Heart right ventricle (tissue), 16 donors: ENCODE measurements at regions not wholly inside any gene's neighbourhood (a gene's known extent, or its start where the extent isn't known, plus 50 kb on each side); places are given as distances from the start of the nearest gene placed in this dataset.

Experiments used
- ATAC-seq, 8 donors: fragments of 200-7000 bp; cut with Tn5 transposase; one replicate each; pipeline ENCODE4 v1.9.1; 2020; ENCODE audit warnings: mild to moderate bottlenecking in 8 of 8, moderate library complexity in 8 of 8, moderate number of reproducible peaks in 1 of 8
- DNase-seq, 2 donors: peaks; one replicate each; pipeline ENCODE4 v3.0.0-alpha.2; 2020
- H3K27ac ChIP-seq, 10 donors: fragments of 200-600 bp; sonication (generic) in 2 of 10; one replicate each; pipeline versions ENCODE4 v1.5.0 to v1.8.0; 2020 to 2022; ENCODE audit warnings: mild to moderate bottlenecking in 3 of 10
- H3K27me3 ChIP-seq, 7 donors: fragments of 200-600 bp; one replicate each; pipeline ENCODE4 v1.8.0; 2021 to 2022; ENCODE audit warnings: mild to moderate bottlenecking in 2 of 7
- H3K36me3 ChIP-seq, 9 donors: fragments of 200-600 bp; sonication (generic) in 1 of 9; one replicate each; pipeline versions ENCODE4 v1.5.0 to v1.8.0; 2020 to 2022; ENCODE audit warnings: mild to moderate bottlenecking in 2 of 9
- H3K4me1 ChIP-seq, 9 donors: fragments of 200-600 bp; sonication (generic) in 1 of 9; one replicate each; pipeline versions ENCODE4 v1.5.0 to v1.8.0; 2020 to 2022; ENCODE audit warnings: mild to moderate bottlenecking in 4 of 9
- H3K4me3 ChIP-seq, 10 donors: fragments of 200-600 bp; sonication (generic) in 2 of 10; one replicate each; pipeline versions ENCODE4 v1.5.0 to v1.8.0; 2020 to 2022; ENCODE audit warnings: mild to moderate bottlenecking in 7 of 10, moderate library complexity in 2 of 10
- H3K9me3 ChIP-seq, 11 donors: fragments of 200-600 bp in 10 of 11; sonication (generic) in 2 of 11; one replicate each; pipeline versions ENCODE4 v1.5.0 to v1.8.0; 2013 to 2022; ENCODE audit warnings: mild to moderate bottlenecking in 2 of 11, control low read depth in 1 of 11, moderate library complexity in 1 of 11
- CTCF ChIP-seq, 9 donors: fragments of 200-600 bp; sonication (generic) in 2 of 9; IDR thresholded peaks; one replicate each; pipeline versions ENCODE4 v1.5.0 to v1.8.0; 2021 to 2022; ENCODE audit warnings: antibody characterized with exemption in 9 of 9, mild to moderate bottlenecking in 5 of 9, moderate library complexity in 1 of 9
- WGBS, 2 donors: extraction: QIAGEN DNeasy Blood & Tissue Kit; methylation state at CpG; one replicate each; pipeline ENCODE4 v1.1.7; 2013; ENCODE audit warnings: inconsistent platforms in 1 of 2; 5-methylcytosine and 5-hydroxymethylcytosine counted together
- intact Hi-C, 10 donors: fragments of 100-400 bp; cut with DNase I; formaldehyde crosslinking; loops; one replicate each; pipeline versions ENCODE4 v1.11.1 to v1.14.2; 2022
- donor health status: Arrhythmogenic right ventricular cardiomyopathy.
- donor health status: ischemic (EF 13 %, LVEDD 7.1; RV severe dilation, severe dysfunction).
- donor health status: healthy with polysubstance abuse.
- donor health status: DM: no; HTN: yes; CAD: no.
- donor health status: DM: no; HTN: no; CAD: no.
- donor health status: ischemic (EF 25% LVEDD 6.9; RV normal size, moderate dysfunction).
- donor health status: ischemic (EF 25% LVEDD 5.7; RV mildly dilated, moderate dysfunction).
- donor health status: healthy.
- donor health status: DM: yes; HTN: yes; CAD: no.
- donor health status: Ischemic cardiomyopathy.
- donor health status: ischemic (EF 35%, LVEDD 5.7; RV mildly dilated, moderate dysfunction).
- donor health status: nonischemic (EF 11% LVEDD 7.7; RV severe dilation, severe dysfunction).
- donor health status: DM: yes; HTN: yes; CAD: no.
- donor health status: PGD.
- donor health status: ischemic (EF 29% LVEDD 5.4; RV normal size, mild dysfunction).
- donor health status: nonischemic (EF 23%, LVEDD 6.1; RV moderate dilation, normal function).

- 84 to 93% methylated on average over 4 of the region's 4 CpGs for WGBS, 2 donors
- Histone ChIP-seq H3K4me3 (no peak overlapping the region), H3K4me1 (peaks cover 0 to 31% (median 11%) of the 10 kb centered on the region in 9 donors), H3K27me3 (peaks cover 0 to 3% (median 0%) of the 10 kb centered on the region in 7 donors), H3K27ac (no peak overlapping the region), H3K9me3 (no peaks in the 10 kb centered on the region), H3K36me3 (peaks cover 0 to 2% (median 0%) of the 10 kb centered on the region in 9 donors)
- TF ChIP-seq CTCF (IDR thresholded peaks at IDR 0.05) = no peak
- ATAC-seq = no peak
- no peak for DNase-seq
- intact Hi-C loops = no loop called here
These were observed 286.0 kb upstream of the DMRT1 start for GRCh38 chr9:555493-555892.

- Histone ChIP-seq H3K4me3 (no peak overlapping the region), H3K27ac (no peak overlapping the region), H3K4me1 (peaks cover 0 to 36% (median 13%) of the 10 kb centered on the region in 9 donors), H3K9me3 (no peaks in the 10 kb centered on the region), H3K36me3 (no peaks in the 10 kb centered on the region), H3K27me3 (peaks cover 0 to 3% (median 0%) of the 10 kb centered on the region in 7 donors)
- TF ChIP-seq CTCF (IDR thresholded peaks at IDR 0.05) = no peak
- 82 to 91% methylated on average over 3 of the region's 3 CpGs for WGBS, 2 donors
- intact Hi-C loops = no loop called here
- ATAC-seq = no peak
- DNase-seq = no peak
These were observed 285.3 kb upstream of the DMRT1 start for GRCh38 chr9:556199-556598.

GRCh38 chr9:556675-557074 lies 284.8 kb upstream of the DMRT1 start:
- no peak for TF ChIP-seq CTCF (IDR thresholded peaks at IDR 0.05)
- 94 to 96% methylated on average over 2 of the region's 2 CpGs for WGBS, 2 donors
- intact Hi-C loops = no loop called here
- Histone ChIP-seq H3K36me3 (no peaks in the 10 kb centered on the region), H3K9me3 (no peaks in the 10 kb centered on the region), H3K4me1 (peaks cover 0 to 40% (median 16%) of the 10 kb centered on the region in 9 donors), H3K27ac (no peak overlapping the region), H3K4me3 (no peak overlapping the region), H3K27me3 (peaks cover 0 to 3% (median 0%) of the 10 kb centered on the region in 7 donors)
- DNase-seq = no peak
- no peak for ATAC-seq

- no peak for ATAC-seq
- H3K27me3 ChIP-seq = peaks cover 0 to 3% (median 0%) of the 10 kb centered on the region in 7 donors
- no peak for TF ChIP-seq CTCF (IDR thresholded peaks at IDR 0.05)
- no peak overlapping the region for H3K4me3 ChIP-seq
- no peak overlapping the region for H3K27ac ChIP-seq
- no peaks in the 10 kb centered on the region for H3K36me3 ChIP-seq
- no peak for DNase-seq
- peaks cover 3 to 38% (median 12%) of the 10 kb centered on the region in 9 donors for H3K4me1 ChIP-seq
- intact Hi-C loops = no loop called here
- 90 to 92% methylated on average over 9 of the region's 9 CpGs for WGBS, 2 donors
- no peaks in the 10 kb centered on the region for H3K9me3 ChIP-seq
These were observed 283.8 kb upstream of the DMRT1 start for GRCh38 chr9:557601-558201.
